OCI-LY7 (cell line): ENCODE measurements at regions not wholly inside any gene's neighbourhood (a gene's known extent, or its start where the extent isn't known, plus 50 kb on each side); places are given as distances from the start of the nearest gene placed in this dataset.

Experiments used
- CTCF ChIP-seq: fragments of 200-600 bp; sonication (generic); conservative IDR thresholded peaks from 2 replicates; pipeline ENCODE4 v1.5.1; 2014; ENCODE audit warnings: mild to moderate bottlenecking, antibody characterized with exemption, low read length, moderate library complexity, mixed read lengths
- EZH2phosphoT487 ChIP-seq: fragments of 200-600 bp; sonication (generic); IDR thresholded peaks from 2 replicates; pipeline ENCODE4 v1.6.1; 2018; ENCODE audit warnings: low read depth, borderline replicate concordance, mild to moderate bottlenecking, mixed run types, antibody characterized with exemption, low read length, moderate library complexity, mixed read lengths

GRCh38 chr11:87859636-87860035 lies 315.6 kb downstream of the RAB38 start:
- TF ChIP-seq CTCF (no peak), EZH2phosphoT487 (no peak)
